ENCODE measurements at regions not wholly inside any gene's neighbourhood (a gene's known extent, or its start where the extent isn't known, plus 50 kb on each side); places are given as distances from the start of the nearest gene placed in this dataset.

- Histone ChIP-seq H3K4me3 (no peak overlapping the region), H3K9me3 (peaks cover 0 to 8% (median 0%) of the 10 kb centered on the region in 11 donors), H3K36me3 (no peaks in the 10 kb centered on the region), H3K4me1 (no peaks in the 10 kb centered on the region), H3K27ac (no peak overlapping the region), H3K27me3 (no peaks in the 10 kb centered on the region)
- WGBS, 2 donors = 78 to 80% methylated on average over 5 of the region's 5 CpGs
- DNase-seq = no peak
- intact Hi-C loops (cut with DNase I) = no loop called here
- ATAC-seq = no peak
- TF ChIP-seq CTCF (IDR thresholded peaks at IDR 0.05) = no peak
Measured at GRCh38 chr7:145053781-145054180, 217.9 kb upstream of the TPK1 start.

- H3K4me1 ChIP-seq = no peaks in the 10 kb centered on the region
- H3K4me3 ChIP-seq = no peak overlapping the region
- H3K27me3 ChIP-seq = no peaks in the 10 kb centered on the region
- WGBS, 2 donors = 89 to 96% methylated on average over 1 of the region's 1 CpG
- intact Hi-C loops (cut with DNase I) = no loop called here
- no peak for DNase-seq
- no peak for ATAC-seq
- no peak overlapping the region for H3K27ac ChIP-seq
- H3K9me3 ChIP-seq = peaks cover 0 to 9% (median 0%) of the 10 kb centered on the region in 11 donors
- no peaks in the 10 kb centered on the region for H3K36me3 ChIP-seq
- TF ChIP-seq CTCF (IDR thresholded peaks at IDR 0.05) = no peak
Measured at GRCh38 chr7:145050415-145050814, 214.6 kb upstream of the TPK1 start.

GRCh38 chr7:145036604-145037405, 201.0 kb upstream of the TPK1 start:
- Histone ChIP-seq H3K36me3 (no peaks in the 10 kb centered on the region), H3K4me3 (no peak overlapping the region), H3K27ac (no peak overlapping the region), H3K9me3 (peaks cover 0 to 13% (median 0%) of the 10 kb centered on the region in 11 donors), H3K4me1 (peaks cover 0 to 3% (median 0%) of the 10 kb centered on the region in 9 donors), H3K27me3 (peaks cover 0 to 4% (median 0%) of the 10 kb centered on the region in 7 donors)
- intact Hi-C loops (cut with DNase I) = loop anchor here in 5 of 10 donors (10.0 kb wide), 2 partner anchors 1048 to 1058 kb away; no protein-coding TSS in a partner anchor
- WGBS, 2 donors = 15 to 17% methylated on average over 5 of the region's 5 CpGs
- TF ChIP-seq CTCF (IDR thresholded peaks at IDR 0.05) = peak; percentile 33 to 85 (median 73)
- DNase-seq = peak; percentile 10 to 22
- ATAC-seq = no peak

- H3K4me1 ChIP-seq = no peaks in the 10 kb centered on the region
- no peak overlapping the region for H3K27ac ChIP-seq
- no peak for TF ChIP-seq CTCF (IDR thresholded peaks at IDR 0.05)
- H3K4me3 ChIP-seq = no peak overlapping the region
- intact Hi-C loops (cut with DNase I) = loop anchor here in 5 of 10 donors (10.0 kb wide), 2 partner anchors 1054 to 1064 kb away; no protein-coding TSS in a partner anchor
- WGBS, 2 donors = 53 to 62% methylated on average over 5 of the region's 5 CpGs
- peaks cover 0 to 4% (median 0%) of the 10 kb centered on the region in 7 donors for H3K27me3 ChIP-seq
- DNase-seq = no peak
- ATAC-seq = no peak
- no peaks in the 10 kb centered on the region for H3K36me3 ChIP-seq
- H3K9me3 ChIP-seq = peaks cover 0 to 9% (median 0%) of the 10 kb centered on the region in 11 donors
Measured at GRCh38 chr7:145031162-145031561, 195.3 kb upstream of the TPK1 start.

All from heart right ventricle (tissue), 16 donors.